NCI-H146 treated with DMSO at 0.1 percent for 48 hours (cell line): ENCODE measurements at regions not wholly inside any gene's neighbourhood (a gene's known extent, or its start where the extent isn't known, plus 50 kb on each side); places are given as distances from the start of the nearest gene placed in this dataset.

Source experiments
- DNase-seq: peaks from one replicate; lab custom pipeline; 2025; ENCODE audit not compliant: unreplicated experiment; lab: John Stamatoyannopoulos, UW

- no peak for DNase-seq
Observed at GRCh38 chr11:115924744-115925567, 420.7 kb upstream of the CADM1 start.

GRCh38 chr11:115922876-115923275 lies 418.7 kb upstream of the CADM1 start:
- peak; percentile 80 for DNase-seq

- no peak for DNase-seq
Observed at GRCh38 chr11:115921986-115922385, 417.8 kb upstream of the CADM1 start.

GRCh38 chr11:115921540-115921939 lies 417.3 kb upstream of the CADM1 start:
- DNase-seq, result no peak

- DNase-seq, result no peak
Observed at GRCh38 chr11:115920841-115921480, 416.7 kb upstream of the CADM1 start.

GRCh38 chr11:115920092-115920461 lies 415.9 kb upstream of the CADM1 start:
- no peak for DNase-seq

GRCh38 chr11:115919341-115920091 lies 415.3 kb upstream of the CADM1 start:
- DNase-seq, result no peak

GRCh38 chr11:115918576-115918975 lies 414.4 kb upstream of the CADM1 start:
- no peak for DNase-seq

- no peak for DNase-seq
Observed at GRCh38 chr11:115916608-115917007, 412.4 kb upstream of the CADM1 start.

GRCh38 chr11:115912484-115912945 lies 408.3 kb upstream of the CADM1 start:
- no peak for DNase-seq

- DNase-seq, result no peak
Observed at GRCh38 chr11:115911613-115912346, 407.6 kb upstream of the CADM1 start.

GRCh38 chr11:115910379-115910778 lies 406.2 kb upstream of the CADM1 start:
- no peak for DNase-seq

GRCh38 chr11:115906171-115906570 lies 402.0 kb upstream of the CADM1 start:
- no peak for DNase-seq

- DNase-seq, result no peak
Observed at GRCh38 chr11:115905341-115906000, 401.3 kb upstream of the CADM1 start.

GRCh38 chr11:115903179-115903578 lies 399.0 kb upstream of the CADM1 start:
- no peak for DNase-seq

- no peak for DNase-seq
Observed at GRCh38 chr11:115901069-115901468, 396.9 kb upstream of the CADM1 start.

GRCh38 chr11:115900111-115900510 lies 395.9 kb upstream of the CADM1 start:
- no peak for DNase-seq

- no peak for DNase-seq
Observed at GRCh38 chr11:115897707-115898106, 393.5 kb upstream of the CADM1 start.

- no peak for DNase-seq
Observed at GRCh38 chr11:115896084-115896483, 391.9 kb upstream of the CADM1 start.

GRCh38 chr11:115895594-115895993 lies 391.4 kb upstream of the CADM1 start:
- no peak for DNase-seq

GRCh38 chr11:115894176-115894575 lies 390.0 kb upstream of the CADM1 start:
- no peak for DNase-seq
